Mucosa of descending colon (tissue), 3 donors: ENCODE measurements at regions not wholly inside any gene's neighbourhood (a gene's known extent, or its start where the extent isn't known, plus 50 kb on each side); places are given as distances from the start of the nearest gene placed in this dataset.

Source experiments
- ATAC-seq: fragments of 200-7000 bp; cut with Tn5 transposase; one replicate; pipeline ENCODE4 v1.9.1; 2020; ENCODE audit warnings: mild to moderate bottlenecking, moderate library complexity
- DNase-seq, 3 donors: peaks; one replicate each; pipeline ENCODE4 v3.0.0-alpha.2; 2020
- H3K36me3 ChIP-seq: fragments of 200-600 bp; one replicate; pipeline ENCODE4 v1.8.0; 2021; ENCODE audit warnings: low read depth, mild to moderate bottlenecking
- H3K4me1 ChIP-seq: fragments of 200-600 bp; one replicate; pipeline ENCODE4 v1.8.0; 2021; ENCODE audit warnings: low read depth, mild to moderate bottlenecking
- H3K4me3 ChIP-seq: fragments of 200-600 bp; one replicate; pipeline ENCODE4 v1.8.0; 2021; ENCODE audit warnings: mild to moderate bottlenecking
- H3K9me3 ChIP-seq: fragments of 200-600 bp; one replicate; pipeline ENCODE4 v1.8.0; 2021; ENCODE audit warnings: mild to moderate bottlenecking
- CTCF ChIP-seq: fragments of 200-600 bp; IDR thresholded peaks from one replicate; pipeline ENCODE4 v1.8.0; 2022; ENCODE audit warnings: antibody characterized with exemption, mild to moderate bottlenecking
- intact Hi-C, 2 donors: fragments of 100-400 bp; cut with DNase I in 1 of 2; cut with micrococcal nuclease in 1 of 2; formaldehyde crosslinking; loops; one replicate each; pipeline versions ENCODE4 v1.11.0 to v1.11.1; 2022; cut with DNase I, micrococcal nuclease
- donor health status: DM: no; HTN: no; CAD: no; lungs with moderate emphysema.
- donor health status: DM: no; HTN: no; CAD: no.
- donor health status: DM: no; HTN: yes; CAD: no.

DNA sequence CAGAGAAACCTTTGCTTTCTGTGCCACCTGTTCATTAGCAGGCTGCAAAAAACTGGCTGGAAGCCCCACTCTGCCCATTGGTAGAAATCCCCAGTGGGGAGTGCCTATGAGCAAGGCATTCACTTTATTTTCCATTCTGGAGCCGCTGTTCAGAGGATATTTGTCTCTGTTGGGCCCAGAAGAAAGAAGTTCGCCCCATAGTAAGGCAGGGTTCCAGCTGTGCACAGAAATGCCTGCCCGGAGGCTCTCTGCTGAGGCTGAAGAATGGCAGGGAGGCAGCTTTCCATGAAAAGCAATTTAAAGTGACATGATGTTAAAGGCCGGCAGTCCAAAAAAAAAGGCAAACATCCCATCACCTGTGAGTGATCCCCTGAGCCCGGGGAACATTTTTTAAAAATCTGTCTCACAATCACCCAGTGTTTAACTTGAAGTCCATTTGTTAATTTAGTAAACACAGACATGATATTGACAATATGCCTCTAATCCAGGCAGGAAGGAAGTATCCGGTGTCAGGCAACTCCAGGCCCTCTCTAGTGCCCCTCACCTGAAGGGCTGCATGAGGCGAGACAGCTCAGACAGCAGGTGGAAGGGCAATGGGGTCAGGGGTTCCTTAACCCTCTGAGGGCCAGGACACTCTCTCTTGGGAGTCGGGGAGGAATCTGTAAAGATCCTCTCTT, 265.1 kb upstream of the SIX2 start:
- Histone ChIP-seq H3K36me3 (no peaks in the 10 kb centered on the region), H3K4me3 (no peak overlapping the region), H3K9me3 (no peaks in the 10 kb centered on the region), H3K4me1 (no peaks in the 10 kb centered on the region)
- intact Hi-C loops, result no loop called here
- ATAC-seq, result peak; percentile 34
- no peak for DNase-seq
- no peak for TF ChIP-seq CTCF

- no peak for TF ChIP-seq CTCF
- ATAC-seq (peak; percentile 72), DNase-seq (no peak)
- H3K4me3 ChIP-seq, result no peak overlapping the region
- H3K36me3 ChIP-seq, result no peaks in the 10 kb centered on the region
- no peaks in the 10 kb centered on the region for H3K9me3 ChIP-seq
- H3K4me1 ChIP-seq, result no peaks in the 10 kb centered on the region
- intact Hi-C loops, result no loop called here
These were observed 264.4 kb upstream of the SIX2 start for GRCh38 chr2:45273412-45274249.

- Histone ChIP-seq H3K36me3 (no peaks in the 10 kb centered on the region), H3K9me3 (no peaks in the 10 kb centered on the region), H3K4me1 (no peaks in the 10 kb centered on the region), H3K4me3 (no peak overlapping the region)
- intact Hi-C loops, result no loop called here
- no peak for TF ChIP-seq CTCF
- no peak for DNase-seq
- ATAC-seq, result no peak
These were observed 263.5 kb upstream of the SIX2 start for GRCh38 chr2:45272549-45273265.

DNA sequence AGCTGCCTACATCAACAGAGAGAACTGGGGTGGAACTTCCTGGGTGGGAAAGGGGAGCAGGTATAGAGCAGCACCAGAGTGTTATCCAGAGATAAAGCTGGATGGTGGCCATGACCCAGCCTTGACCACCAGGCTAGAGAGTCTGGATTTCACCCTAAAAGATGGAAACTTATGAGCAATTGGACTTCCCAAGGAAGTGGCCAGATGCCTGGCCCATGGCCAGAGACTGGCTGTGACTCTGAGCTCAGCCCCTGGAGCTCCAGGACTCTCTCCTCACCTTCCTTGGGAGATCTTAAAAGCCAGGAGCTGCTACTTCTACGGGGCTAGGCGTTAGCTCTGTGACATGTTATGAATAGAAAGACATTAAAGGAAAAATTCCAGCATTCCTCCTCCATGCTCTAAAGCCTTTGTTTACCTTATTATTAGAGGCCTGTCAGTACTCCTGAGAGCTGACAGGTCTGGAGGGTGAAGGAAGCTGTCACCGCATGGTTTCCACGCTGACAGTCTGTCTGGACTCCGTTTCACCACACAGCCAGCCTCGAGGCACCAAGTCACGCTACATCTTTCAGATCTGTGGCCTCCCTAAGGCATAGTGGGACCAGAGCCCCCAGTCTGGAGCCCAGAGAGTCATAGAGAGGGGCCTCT, 260.0 kb upstream of the SIX2 start:
- no peak for TF ChIP-seq CTCF
- intact Hi-C loops, result no loop called here
- ATAC-seq (no peak), DNase-seq (no peak)
- H3K9me3 ChIP-seq, result no peaks in the 10 kb centered on the region
- no peaks in the 10 kb centered on the region for H3K36me3 ChIP-seq
- H3K4me3 ChIP-seq, result no peak overlapping the region
- H3K4me1 ChIP-seq, result no peaks in the 10 kb centered on the region

- intact Hi-C loops, result no loop called here
These were observed 259.4 kb upstream of the SIX2 start for GRCh38 chr2:45268631-45269030.

More at GRCh38 chr2:45268631-45269030, 259.4 kb upstream of the SIX2 start:
- H3K36me3 ChIP-seq, result no peaks in the 10 kb centered on the region
- H3K9me3 ChIP-seq, result no peaks in the 10 kb centered on the region
- DNase-seq (no peak), ATAC-seq (no peak)
- no peaks in the 10 kb centered on the region for H3K4me1 ChIP-seq
- H3K4me3 ChIP-seq, result no peak overlapping the region
- TF ChIP-seq CTCF, result no peak
